HG02938 (cell line): ENCODE measurements at regions not wholly inside any gene's neighbourhood (a gene's known extent, or its start where the extent isn't known, plus 50 kb on each side); places are given as distances from the start of the nearest gene placed in this dataset.

ENCODE experiments used
- ATAC-seq: cut with Tn5 transposase; IDR thresholded peaks from one replicate; pipeline ENCODE4 v1.9.1; 2021; ENCODE audit warnings: mild to moderate bottlenecking, moderate library complexity; ENCODE audit not compliant: unreplicated experiment

DNA sequence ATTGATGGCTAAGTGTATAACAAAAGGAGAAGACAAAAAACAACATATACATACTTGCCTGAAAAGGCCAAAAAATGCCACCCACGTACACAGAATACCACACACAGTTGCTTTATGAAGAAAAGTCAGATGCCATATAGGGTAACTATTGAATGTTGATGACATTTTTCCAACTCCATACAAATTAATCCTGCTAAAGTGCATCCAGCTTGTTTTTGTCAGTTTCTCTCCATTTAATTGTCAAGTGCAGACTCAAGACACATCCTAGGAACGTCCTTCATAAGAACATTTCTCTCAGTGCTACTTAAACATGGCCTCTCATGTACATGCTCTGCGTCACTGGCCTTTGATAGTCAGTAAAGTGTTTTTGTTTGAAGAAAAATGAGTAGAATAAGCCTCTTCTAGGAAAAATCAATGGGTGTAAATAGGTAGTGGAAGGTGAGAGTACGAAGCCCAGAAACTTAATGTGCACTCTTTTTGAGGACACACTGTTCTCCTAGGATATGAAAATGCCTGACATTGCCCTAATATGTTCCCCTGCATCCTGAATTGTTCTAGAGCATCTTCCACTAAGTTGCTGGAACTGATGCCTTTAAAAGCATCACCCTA, 267.4 kb upstream of the ATP11B start:
- no peak for ATAC-seq

DNA sequence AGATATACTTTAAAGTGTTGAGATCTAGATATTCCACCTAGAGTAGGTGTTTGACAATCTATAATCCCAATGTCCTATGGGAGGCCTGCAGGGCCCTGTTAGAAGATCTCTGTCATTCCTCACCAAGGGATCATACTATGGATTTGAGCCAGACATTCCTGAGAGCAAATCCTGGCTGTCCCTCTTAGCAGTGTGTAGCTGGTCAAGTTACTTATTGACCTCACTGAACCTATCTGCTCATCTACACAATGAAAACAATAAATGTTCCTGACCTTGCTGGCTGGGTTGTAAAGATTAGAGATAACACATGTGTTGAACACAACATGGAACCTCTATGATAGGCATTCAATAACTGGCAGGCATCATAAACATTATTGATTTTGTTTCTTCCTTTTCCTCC, 265.6 kb upstream of the ATP11B start:
- ATAC-seq: no peak

DNA sequence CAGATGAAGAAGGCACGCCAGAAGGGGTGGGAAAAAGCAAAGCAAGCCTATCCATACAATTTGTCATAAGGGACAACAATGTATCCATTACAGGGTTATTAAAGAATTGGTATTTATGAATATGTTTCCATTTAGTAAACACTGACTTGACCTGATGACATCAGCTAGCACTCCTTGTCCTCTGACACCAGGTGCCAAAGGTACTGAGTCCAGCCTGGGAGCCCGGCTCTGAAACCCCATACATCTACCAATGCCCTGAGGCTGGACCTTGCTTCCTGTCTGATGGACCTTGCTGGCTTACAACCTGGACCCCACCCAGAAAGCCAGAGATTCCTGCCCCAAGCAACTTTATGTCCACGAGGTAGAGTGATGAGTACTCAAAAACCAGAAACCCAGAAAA, 263.0 kb upstream of the ATP11B start:
- no peak for ATAC-seq

DNA sequence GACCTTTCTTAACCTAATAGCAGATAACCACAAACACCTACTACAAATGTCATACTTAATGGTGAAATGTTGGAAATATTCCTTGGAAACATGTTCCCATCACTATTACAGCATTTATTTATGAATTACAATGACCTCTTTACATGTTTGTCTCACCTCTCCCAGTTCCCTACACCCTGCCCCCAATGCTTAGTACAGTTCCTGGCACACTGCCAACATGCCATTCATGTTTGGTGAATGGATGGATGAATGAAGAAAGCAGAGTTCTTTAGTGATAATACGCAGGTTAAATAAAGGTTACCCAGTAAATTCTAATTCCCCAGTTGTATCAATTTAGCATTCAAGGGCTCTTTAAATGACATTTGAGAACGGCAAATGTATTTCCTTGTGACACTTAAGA, 259.9 kb upstream of the ATP11B start:
- ATAC-seq: no peak

DNA sequence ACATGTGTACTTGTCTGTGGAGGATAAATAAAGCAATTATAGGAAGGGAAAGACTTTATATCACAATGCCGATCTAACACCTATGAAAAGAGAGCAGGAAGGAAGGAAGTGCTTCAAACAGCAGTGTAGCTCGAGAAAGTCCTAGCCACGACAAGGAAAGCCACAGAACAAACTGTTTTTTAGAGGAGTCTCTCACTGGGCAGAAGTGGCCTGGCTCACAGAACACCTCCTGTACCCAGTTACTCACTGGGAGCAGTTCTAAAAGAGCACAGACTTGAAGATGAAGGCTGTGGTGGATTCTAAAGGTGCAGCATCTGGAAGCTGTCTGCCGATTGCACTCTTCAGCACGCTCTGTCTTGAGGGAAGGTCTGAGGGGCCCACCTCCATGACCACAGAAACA, 248.8 kb upstream of the ATP11B start:
- no peak for ATAC-seq

DNA sequence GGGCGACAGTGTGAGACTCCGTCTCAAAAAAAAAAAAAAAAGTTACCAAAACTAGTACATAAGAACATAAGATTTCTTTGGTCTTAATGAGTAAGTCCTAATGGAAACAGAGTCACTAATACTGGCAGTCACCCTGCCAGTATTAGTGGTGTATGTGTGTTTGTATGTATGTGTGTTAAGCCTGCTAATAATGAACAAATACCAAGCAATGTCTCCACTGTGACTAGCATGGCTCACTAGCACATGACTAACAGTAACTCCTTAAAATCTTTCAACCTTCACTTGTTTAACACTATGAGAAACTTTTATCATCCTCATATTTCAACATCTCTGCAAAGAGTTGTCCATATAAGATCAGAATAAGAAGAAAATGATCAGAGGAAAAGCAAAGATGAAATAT, 231.0 kb upstream of the ATP11B start:
- no peak for ATAC-seq

DNA sequence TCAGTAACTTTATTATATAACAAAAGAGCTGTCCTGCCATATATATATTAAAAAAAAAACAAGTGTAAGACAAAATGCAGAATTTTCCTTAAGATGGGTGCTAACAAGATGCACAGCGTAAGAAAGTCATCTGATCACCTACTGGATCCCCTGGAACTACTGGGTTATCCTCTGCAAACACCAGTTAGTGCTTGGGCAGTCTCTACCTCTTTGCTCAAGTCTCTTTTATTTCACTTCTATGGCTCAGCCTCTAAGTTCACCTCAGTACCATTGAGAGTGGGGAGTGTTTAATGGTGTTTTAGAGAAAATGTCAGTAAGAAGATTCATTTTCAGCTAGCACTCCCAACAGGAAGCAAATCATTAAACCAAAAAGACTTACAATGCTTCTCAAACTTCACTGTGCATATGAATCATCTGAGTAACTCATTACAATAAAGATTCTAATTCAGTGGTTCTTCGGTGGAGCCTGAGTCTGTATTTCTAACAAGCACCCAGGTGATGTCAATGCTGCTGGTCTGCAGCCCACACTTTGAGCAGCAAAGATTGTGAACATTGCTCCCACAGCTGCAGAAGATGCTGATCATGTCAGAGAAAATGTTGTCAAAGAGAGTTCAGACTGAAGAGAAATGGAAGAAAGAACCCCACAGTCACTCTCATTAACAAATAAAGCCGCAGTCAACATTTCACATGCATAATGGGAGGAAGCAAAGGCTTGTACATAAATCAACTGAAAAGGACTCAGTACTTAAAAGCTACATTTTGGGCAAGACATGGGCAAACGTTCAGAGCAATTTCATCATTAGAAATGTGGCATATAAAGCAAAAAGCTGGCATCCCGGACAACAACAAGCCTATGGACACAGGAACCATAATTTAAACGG, 227.1 kb upstream of the ATP11B start:
- no peak for ATAC-seq

DNA sequence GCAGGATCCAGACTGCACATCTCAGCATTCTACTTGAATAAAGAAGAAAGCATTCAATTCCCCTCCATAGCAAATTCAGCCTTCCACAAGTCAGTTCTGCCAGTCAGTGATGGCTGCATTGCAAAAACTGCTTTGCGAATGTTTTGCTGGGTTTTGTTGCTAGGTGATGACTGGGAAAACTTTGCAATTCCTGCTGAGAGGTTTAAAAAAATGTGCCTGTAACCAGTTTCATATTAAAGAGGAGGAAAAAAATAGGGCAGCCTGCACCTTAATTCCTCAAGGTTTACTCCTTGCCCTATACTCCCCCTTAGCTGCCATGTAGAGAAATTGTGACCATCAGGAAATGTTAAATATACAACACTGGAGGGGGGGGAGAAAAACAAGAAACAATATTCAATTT, 225.6 kb upstream of the ATP11B start:
- no peak for ATAC-seq

DNA sequence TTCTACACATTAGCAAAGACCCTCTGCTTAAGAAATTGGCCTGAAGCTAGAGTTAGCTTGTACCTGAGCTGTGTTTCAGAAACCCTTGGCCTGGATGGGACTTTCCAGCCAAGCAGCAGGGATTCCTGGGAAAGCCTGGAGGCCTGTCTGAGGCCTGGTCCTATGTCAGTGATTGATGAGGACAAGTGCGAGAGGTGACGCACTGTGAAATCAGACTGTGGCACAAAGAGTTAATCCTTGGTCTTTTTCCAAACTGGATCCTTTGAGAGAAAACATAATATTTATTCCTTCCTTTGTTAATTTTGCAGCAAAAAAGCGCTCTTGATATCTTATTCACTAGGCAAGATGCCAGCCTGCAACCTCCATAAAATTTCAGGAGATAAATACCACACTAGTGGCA, 225.0 kb upstream of the ATP11B start:
- no peak for ATAC-seq

DNA sequence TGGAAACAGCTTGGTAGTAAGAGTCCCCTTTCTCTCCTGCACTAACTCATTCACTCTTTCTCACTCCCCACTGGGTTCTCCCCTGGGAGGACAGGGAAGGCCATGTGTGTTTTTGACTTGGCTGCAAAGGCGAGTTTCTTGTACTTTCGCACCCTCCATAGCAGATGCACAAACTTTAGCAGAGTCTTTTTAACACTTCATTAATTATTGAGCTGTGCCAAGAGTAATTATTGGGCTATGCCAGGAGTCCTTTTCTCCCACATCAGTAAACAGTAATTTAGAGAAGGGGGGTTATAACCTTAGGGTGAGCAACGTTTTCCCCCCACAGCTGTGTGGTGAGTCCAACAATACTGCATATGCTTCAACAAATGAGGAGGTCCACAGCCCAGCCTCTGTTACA, 224.4 kb upstream of the ATP11B start:
- ATAC-seq: no peak

DNA sequence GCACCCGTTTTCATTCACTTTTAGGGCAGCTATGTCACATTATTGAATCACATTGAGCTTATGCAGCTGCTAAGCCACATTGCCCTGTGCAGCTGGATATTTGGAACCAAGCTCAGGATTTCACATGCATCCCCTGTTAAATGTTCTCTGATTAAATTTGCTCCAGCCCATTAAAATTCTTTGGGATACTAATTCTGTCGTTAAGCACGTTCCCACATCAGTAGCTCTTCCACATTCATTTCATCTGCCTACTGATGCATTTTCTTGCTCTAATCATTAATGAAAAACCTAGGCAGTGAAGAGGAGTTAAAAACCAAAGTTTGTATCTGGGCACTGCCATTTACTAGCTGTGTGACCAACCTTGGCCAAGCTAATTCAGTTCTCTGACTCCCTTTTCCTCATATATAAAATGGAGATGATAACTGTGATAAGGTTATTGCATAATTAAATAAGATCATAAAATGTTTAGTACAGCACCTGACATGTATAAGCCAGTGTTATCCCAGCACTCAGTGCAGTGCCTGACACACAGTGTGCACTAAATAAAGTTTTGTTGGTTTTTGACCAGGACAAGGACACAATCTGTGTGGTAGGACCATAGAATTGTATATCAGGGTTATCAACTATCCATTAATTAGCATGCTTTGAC, 222.2 kb upstream of the ATP11B start:
- no peak for ATAC-seq

DNA sequence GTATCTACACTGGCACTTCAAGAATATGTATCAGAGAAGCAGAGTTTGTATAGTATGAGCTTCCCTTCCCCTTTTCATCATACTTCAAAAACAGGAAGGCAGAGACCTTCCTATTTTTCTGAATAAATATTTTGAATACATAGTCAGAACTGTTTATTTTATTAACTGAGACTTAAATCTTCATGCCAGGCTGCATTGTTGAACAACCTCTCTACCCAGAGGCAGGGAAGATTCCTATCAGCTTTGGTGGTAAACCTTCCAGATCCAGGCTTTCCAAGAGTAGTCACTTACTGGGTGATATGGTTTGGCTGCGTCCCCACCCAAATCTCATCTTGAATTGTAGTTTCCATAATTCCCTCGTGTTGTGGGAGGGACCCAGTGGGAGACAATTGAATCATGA, 217.4 kb upstream of the ATP11B start:
- no peak for ATAC-seq

DNA sequence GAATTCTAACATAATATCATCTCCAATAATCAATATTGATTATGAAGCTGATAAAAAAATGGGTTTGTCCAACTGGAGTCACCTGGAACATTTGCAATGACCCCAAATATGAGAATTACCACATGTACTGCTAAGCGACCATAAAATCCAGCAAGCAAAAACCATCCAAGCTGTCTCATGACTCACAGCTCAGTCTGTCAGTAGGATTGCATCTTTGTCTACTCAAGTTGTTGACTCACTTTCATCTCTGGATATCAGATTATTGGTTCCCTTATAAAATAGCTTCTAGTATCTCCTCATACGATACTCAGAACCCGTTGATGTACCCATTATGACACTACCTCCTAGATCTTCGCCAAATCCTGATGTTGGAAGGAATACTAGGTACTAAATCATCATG, 209.8 kb upstream of the ATP11B start:
- ATAC-seq: no peak

DNA sequence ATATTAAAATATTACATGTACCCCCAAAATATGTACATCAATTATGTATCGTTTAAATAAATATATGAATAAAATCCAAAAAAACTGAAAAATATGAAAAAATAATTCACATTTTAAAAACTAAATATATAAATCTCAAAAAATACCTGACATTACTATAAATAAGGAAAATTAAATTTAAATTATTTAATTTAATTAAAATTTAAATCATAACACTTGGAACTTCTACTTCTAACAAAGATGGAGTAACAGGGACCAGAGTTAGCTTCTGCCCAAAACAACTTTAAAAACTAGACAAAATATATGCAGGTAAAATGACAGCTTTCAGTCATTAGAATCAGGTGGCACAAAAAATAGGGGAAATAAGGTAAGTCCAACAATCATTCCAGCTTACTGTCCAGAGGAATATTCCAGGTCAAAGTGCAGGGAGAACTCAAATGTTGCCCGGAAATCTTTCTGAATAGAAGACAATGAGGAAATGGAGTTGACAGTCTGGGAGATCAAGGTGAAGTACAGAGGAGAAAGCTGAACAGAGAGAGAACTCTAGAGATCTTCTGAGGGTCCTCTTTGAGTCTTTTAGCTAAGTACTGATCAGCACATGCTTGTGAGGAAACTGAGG, 207.7 kb upstream of the ATP11B start:
- no peak for ATAC-seq

DNA sequence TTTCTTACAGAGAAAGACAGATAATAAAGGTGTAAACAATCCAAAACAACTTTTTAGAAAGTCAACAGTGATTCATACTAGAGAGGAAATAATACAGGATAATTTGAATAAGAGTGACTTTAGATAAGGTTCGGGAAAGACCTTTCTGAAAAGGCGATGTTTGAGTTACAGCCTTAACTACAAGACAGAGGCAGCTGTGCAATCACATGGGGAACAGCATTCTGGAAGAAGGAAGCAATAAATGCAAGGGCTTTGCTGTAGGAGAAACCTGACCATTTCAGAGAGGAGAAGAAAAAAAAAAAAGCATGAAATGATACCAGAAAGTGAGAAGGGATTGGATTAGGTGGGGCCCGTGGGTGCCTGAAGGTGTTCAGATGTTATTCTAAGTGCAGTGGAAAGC, 200.6 kb upstream of the ATP11B start:
- ATAC-seq: no peak

DNA sequence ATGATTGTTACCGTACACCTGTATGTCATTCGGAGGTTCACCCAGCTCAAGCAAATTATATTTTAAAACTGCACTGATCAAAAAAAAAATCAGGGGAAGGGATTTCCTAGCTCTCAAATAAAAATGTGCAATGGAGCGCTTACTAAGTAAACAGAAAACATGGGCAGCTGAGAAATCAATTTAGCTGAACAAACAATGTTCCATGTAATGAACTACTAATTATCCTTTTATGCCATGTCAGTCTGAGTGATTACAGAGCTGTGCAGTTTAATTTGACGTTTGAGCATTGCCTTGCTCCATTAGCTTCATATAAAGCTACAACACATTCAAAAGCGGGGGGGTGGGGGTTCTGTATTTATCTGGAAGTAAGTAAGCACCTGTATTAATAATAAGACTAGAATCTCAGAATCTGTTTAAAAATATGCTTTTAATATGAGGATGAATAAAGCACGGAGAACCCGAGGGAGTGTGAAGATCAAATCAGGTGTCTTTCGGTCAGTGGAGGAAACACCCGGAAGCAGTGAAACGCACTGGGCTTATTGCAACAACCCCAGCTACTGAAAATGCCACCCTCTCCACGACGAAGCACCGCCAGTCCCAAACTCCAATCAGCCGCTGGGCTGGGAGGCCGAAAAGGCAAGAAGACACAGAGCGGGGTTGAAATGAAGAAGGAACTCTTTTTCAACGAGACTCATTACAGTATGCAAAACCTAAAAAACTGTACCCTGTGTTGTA, 196.5 kb upstream of the ATP11B start:
- no peak for ATAC-seq

DNA sequence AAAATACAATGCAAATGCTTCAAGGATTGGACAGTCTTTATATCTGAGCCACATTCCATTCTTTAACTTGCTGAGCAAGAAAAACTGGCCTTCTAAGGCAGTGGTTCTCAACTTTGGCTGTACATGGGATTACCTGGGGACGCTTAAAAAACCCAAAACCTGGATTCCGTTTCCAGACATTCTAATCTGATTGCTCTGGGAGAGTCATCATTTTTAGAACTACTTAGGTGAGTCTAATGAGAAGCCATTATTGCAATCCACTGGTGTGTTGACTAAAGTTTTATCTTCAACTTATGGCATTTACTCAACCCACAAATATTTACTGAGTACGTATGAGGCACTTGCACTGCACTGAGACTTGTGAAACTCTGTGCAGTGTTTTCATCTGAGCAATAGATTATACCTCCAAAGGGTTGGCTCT, 195.7 kb upstream of the ATP11B start:
- ATAC-seq: no peak

DNA sequence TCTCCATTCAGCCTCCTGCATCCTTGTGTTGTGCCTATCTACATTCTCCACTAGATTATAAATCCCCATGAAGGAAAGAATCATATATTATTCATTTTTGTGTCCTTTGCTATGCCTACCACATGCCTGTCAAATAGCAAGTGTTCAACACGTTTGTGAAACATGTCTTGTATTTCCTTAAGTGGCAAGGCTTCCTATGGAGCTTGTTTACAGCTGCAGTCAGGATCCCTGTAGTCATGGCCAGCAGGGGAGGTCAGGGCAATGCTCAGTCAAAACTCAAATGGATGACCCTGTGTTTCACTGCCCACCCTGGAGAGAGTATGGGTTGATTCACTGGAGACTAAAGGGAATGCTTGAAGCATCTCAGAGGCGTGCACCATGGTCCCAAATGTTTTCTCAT, 191.7 kb upstream of the ATP11B start:
- no peak for ATAC-seq

DNA sequence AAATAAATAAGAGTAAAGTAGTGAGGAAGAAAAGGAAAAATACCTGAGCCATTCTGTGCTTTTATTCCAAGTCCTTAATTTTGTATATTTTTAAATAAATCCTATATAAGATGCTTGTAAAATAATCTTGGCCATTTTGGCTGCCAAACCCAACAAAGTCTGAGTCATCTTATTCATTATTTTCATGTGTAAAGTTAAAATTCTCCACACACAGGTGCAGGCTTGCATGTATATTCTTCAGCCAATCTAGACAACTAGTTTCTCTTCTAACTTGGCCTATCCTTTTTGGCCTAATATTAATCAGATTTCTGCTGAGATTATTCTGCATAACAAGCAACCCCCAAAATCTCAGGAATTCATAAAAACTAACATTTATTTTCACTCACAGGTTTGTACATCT, 189.8 kb upstream of the ATP11B start:
- ATAC-seq: no peak

DNA sequence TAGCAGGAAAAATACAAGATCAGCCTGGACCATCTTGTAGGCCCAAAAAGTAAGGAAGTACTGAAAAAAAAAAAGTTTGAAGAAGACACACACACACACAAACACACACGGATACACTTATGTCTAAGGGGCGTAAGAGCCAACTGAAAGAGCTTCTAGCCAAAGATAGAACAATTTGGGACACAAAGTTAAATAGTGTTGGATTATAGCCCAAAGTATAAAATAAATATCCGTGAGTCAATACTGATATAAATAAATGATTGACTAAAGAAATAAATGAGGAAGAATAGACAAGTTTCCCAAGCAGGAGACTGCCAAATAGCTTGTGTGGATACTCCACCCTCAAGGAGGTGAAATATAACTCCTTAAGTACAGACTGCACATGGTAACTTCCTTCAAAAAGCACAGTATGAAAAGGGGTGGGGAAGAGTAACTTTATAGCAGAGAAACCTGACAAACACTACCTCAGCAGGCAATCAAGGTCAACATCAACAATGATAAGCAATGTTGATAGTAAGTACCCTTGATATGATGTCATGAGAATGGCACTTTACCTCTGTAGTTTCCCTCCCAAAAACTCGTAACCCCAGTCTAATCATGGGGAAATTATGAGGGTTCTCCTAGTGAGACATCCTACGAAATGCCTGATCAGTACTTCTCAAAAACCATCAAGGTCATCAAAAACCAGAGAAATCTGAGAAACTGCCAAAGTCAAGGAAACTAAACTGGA, 187.3 kb upstream of the ATP11B start:
- no peak for ATAC-seq
